ENCODE measurements at regions not wholly inside any gene's neighbourhood (a gene's known extent, or its start where the extent isn't known, plus 50 kb on each side); places are given as distances from the start of the nearest gene placed in this dataset.

DNA sequence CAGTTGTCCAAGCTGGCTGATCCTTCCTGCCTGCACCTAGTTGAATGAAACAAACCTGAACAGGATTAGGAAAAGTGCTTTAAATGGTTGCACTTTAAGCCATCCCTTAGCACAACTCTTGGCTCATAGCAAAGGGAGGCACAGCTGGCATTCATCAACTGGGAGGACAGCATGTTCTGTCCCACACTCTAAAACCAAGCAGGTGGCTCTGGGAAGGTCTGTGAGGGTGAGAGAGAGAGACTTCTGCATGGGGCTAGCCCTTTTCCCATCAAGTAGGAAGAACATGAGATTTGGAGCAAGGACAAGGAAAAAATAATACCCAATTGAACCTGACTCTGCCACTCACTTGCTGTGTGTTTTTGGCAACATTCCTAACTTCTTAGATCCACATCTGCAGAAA, 140.9 kb upstream of the CCL2 start:
- DNase-seq = peak; percentile 24

DNA sequence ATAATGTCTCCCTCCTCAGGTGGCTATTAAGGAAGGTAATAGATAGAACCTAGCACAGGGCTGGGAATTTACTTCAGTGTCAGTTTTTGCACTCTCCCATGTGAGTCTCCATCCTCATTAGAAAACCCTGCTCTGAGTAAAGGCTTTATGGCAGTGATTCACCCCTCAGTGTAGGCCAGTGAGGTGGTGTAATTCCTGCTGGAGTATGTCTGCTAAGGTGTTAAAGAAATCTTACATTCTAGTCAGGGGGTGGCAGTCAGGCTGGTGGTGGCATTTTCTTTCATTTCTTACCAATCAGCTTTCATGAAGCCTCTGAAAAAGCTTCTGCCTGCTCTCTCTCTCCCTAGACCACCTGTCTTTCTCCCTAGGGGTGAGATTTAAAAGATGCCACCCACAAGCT, 138.8 kb upstream of the CCL2 start:
- DNase-seq = peak; percentile 30

DNA sequence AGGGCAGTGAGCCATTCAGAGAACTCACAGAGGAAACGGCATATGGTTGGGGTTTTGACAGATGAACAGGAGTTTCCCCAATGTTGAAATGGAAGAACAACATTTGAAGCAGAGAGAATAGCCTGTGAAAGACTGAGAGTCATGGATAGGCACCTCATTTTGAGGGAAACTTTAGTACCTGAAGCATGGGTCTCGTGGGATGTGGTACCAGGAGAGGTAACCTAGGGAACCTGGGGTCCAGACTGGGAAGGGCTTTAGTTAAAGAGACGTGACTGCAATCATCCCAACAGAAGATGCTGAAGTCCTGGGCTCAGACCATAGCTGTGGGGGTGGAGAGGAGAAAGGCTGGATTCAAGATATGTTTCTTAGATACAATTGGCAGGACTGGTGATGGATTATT, 137.8 kb upstream of the CCL2 start:
- DNase-seq = peak; percentile 27

DNA sequence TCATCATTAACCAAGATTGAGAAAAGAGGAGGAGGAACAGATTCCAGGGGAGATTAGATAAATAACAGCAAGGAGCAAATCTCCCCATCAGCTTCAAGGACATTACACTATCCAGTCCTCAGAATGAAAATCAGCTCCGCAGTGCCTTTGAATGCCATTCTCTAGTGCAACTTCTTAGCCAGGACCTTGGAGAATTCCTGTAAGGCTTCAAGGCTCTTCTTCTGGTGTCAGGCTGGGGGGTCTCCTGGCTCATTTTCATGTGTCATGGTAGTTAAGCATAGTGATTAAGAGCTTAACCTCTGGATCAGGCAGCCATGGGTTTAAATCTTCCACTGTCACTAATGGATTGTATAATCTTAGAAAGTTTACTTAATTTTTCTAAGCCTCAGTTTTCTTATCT, 137.3 kb upstream of the CCL2 start:
- DNase-seq = peak; percentile 47

DNA sequence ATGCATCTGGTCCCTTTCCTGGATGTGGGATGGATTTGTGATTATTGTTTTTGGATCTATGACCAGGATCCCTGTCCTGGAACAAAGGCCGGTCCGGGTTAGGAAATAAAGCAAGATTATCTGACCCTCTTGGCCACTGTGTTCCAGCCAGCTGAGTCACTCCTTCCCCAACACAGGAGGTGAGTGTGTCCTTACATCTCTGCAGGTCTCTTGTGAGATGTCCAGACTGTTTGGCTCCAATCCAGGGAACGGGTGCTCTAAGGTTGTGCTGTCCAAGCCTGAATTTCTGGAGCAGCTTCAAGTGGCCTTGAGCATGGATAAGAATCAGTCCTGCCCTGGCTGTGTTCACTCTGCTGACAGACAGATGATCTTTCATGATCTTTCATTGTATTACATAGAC, 136.5 kb upstream of the CCL2 start:
- DNase-seq = peak; percentile 29

DNA sequence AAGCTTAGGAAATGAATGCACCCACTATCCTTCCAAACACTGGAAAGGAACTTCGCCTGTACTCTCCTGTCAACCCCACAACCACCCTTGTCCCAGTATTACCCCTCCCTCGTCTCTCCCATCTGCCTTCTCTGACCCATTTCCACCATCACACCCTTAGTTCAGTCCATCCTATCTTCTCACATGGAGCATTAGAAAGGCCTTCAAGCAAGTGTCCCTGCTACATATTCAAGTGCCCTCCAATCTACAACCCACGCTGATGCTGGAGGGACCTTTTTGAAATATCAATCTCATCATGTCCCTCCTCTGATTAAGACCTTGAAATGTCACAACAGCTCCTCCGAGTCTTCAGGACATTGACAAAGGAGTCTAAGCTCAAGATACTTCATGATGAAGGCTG, 133.8 kb upstream of the CCL2 start:
- no peak for DNase-seq

DNA sequence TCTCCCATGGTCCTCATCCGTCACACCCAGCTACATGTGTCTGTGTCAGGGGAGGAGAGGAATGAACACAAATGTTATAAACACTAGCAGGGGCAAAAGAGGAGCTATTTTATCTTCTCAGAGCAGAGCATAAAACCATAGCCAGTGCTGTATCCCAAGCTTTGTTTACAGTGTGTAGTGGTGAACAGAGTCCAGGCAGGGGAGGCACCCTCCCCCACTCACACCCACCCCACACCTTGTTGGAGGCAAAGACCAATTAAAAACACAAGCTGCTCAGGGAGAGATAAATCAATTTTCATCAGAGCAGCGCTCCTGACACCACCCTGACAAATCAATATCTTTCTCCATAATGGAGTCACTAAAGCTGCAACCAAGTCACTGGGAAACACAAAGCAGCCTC, 132.6 kb upstream of the CCL2 start:
- DNase-seq = no peak

DNA sequence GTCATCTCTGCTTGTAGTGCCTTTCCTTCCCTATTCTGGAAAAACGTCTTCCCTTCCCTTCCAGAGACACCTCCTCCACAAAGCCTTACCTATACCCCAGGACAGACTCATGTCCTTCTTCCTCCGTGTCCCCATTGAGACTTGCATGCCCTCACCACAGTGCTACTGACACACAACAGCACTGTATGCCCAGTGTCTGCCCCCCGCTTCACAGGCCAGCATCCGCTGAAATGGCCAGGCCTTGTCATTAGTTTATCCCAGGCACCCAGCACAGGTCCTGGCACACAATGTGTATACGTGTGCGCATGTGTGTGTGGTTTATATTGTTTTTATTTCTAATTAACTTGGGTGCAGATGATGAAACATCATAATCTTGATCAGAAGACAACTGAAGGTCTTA, 130.1 kb upstream of the CCL2 start:
- DNase-seq = peak; percentile 24

DNA sequence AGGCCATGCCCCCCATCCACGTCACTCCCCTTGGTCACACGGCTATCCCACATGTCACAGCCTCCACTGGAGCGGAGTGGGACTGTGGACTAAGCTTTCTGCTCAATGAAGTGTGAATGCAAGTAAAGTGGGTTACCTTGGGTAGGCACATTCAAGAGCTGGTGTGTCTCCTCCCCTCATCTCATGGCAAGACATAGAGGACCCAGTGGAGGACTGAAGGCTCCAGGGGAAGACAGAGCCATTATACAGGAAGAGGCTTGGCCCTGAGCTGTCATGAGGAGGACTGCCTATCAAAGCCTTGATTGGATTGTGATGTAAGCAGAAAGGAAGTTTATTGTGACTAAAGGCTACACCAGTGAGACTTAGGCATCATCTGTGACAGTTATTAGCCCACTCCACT, 129.2 kb upstream of the CCL2 start:
- DNase-seq = peak; percentile 43

DNA sequence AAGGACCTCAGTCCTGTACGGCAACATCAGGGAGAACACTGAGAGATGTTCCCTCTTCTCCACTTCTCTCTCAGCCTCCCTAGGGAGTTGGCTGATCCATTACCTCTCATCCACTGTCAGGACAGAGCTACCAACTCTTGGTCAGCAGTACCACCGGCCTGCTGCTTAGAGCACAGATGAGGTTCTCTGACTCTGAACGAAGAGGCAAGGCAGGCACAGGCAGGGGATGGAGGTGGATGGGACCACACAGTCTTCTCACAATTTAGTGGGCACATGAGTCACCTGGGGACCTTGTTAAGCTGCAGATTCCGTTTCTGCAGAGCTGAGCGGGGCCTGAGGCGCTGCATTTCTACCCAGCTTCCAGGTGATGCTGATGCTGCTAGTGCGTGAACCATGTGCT, 128.6 kb upstream of the CCL2 start:
- DNase-seq = peak; percentile 49

DNA sequence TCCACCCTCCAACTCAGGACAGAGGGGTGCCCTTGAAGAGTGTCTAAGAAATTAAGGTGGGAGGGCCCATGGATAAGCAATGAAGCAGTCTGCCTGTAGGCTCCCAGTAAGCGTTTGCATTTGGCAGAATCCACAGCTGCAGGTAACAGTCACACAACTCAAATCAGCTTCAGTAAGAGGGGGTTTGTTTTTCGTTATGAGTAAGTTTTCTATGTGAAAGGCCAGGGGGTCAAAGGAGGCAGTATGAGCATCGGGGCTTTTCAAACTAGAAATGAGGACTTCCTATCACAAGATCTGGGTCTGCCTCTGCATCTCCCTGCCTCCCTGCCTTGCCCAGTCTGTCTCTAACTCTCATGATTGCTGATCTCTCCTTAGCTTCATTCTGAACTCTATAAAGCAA, 128.1 kb upstream of the CCL2 start:
- DNase-seq = peak; percentile 37

DNA sequence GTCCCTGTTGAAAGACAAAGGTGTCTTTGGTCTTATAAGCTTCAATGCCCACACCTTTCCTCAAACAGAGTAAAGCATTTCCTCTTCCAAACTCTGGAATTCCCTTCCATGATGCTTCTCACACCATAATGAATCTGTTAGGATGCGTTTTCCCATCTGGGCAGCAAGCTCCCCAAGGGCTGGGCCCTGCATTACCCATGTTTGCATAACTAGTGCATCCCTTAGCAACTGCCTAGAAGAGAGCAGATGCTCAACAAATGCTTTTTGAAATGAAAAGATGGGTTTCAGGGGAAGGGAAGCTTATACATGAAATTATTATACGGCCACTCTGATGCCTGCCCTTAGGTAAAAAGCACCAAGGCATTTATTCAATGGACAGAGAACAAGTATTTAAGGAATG, 124.5 kb upstream of the CCL2 start:
- peak; percentile 21 for DNase-seq

DNA sequence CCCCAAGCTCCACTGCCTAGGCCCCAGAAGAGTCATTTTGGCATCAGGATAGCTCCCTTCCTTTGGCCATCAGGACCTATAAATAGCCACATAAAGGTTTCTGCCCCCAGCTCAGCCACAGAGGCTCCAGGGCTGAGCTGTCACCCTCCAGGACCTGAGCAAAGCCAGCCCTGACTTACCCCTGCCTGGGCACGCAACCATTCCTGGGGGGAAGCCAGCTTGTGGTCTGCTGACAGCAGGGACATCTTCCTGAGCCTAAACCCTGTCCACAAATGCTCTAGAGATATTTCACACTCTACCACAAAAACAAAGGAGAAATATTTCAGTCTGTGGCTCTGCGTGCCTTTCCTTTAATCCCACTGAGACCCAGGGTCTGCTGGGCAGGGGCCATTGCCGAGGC, 123.7 kb upstream of the CCL2 start:
- peak; percentile 44 for DNase-seq

DNA sequence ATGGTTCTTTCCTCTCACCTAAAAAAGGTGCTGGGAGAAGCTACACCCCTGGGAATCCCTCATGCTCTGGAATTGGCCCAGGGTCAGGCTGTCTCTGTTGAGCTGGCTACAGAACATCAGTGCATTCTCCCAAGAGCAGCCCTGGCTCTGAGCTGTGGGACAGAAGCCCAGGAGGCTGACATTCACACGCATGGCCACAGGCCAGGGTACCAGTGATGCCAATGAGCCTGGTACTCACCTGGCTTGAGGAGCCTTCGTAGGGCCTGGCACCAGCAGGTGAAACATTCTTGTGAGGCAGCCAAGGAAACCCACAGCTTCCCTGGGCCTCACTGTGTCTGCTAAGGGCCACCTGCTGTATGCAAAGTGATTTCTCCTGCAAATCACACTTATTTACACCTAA, 121.7 kb upstream of the CCL2 start:
- DNase-seq = peak; percentile 40

DNA sequence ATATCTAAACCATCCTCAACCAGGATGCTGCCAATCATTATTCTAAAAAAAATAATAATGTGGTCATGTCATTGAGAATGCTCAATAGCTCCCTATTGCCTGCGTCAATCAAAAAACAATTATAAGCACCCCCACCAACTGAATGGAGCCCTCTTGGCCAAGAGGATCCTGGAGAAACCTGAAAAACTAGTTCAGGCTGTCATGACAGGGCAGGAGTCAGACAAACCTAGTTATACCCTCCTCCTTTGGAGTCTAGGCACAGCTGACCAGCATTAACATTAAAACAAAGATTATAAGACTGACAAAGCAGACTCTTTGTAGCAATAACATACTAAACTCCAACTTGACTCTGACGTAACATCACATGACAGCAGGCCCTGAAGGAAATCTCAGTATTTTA, 119.2 kb upstream of the CCL2 start:
- DNase-seq = no peak

DNA sequence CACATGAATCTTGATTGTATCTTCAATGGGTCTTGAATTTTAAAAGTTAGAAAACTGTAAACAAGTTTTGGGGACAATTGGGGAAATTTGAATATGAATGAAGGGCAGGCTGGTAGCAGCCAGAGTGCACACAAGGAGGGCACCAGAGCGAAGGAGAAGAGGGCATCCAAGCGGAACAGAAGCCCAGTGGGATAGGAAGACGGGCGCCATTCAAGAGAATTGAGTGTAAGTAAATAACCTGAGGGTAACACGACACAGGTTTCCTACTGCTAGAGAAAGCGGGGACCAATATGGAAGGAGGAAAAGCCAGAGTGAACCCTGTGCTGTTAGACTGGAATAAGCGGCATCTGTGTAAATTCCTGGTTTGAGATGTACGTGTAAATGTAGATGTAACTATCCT, 115.1 kb upstream of the CCL2 start:
- DNase-seq = no peak

DNA sequence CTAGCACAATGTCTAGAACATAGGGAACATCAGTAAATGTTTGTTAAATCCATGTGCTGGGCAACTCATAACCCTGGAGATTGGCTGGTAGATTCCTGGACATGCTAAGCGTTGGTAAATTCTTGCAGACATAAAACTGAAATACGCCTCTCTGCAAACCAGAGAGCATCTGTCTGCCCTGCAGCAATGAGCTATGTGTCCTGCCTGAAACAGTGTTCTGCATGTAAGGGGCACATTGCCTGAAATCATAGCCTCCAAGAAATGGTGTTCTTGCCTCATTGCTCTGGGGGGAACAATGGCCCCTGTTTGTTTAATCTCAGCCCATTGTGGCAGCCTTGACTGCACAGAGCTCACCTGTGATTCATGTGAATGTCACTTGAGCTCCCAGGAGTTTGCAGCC, 113.5 kb upstream of the CCL2 start:
- no peak for DNase-seq

DNA sequence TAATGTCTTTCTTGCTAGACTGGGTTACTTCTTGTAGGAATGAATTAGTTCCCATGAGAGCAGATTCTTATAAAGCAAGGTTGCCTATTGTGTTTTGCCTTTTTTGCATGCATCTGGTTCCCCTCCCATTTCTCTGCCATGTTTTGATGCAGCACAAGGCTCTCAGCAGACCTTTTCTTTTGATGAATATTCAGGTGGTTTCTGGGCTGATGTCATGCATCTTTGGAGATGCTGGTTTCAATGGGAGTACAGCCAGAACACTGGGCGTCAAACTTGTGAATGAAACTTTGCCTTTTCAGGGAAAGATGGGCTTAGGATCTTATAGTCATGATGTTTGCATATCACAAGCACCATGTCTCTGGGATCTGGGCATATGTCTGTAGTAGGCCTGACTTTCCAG, 111.7 kb upstream of the CCL2 start:
- no peak for DNase-seq

DNA sequence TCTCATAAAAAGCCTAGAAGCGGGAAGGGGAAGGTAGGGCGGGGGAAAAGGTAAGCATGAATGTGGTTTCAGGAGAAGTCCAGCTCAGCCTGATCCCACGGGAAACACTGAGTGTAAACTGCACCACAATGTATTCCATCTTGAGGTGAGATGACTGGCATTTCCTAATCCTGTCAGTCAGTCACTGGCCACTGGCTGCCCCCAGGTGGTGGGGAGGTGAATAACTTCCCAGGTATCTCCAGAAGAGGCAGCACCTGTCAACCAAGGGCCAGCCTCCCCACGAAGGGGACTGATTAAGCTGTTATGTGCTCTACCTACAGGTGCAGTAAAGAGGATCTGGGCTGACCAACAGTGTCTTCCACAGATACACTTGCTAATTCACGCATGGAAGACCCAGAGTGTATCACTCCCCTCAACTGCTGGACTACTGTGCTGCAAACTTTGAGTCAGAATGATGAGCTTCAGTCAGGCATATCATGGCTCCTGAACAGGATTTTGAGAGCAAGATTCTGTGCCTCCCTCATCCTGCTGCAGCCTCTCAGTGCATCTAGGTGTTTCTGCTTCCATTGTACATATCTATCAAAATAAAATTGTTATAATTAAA, 108.5 kb upstream of the CCL2 start:
- peak; percentile 90 for DNase-seq

DNA sequence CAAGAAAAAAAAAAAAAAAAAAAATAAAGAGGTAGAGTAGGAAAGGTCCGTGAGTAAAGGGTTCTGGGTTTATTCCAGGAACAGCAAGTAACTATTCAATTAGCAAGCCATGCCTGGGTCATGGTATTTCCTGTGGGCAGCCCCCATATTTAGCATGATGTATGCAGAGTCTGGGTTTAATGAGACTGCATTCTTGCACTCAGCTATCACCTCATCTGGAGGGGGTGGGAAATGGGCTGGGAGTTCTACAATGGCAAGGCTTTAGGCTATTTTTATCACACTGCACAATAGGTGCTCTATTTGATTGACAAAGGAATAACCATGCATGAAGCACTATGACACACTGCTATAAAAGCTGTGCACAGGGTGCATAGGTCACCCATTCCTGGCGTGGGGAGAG, 104.0 kb upstream of the CCL2 start:
- DNase-seq = no peak

DNA sequence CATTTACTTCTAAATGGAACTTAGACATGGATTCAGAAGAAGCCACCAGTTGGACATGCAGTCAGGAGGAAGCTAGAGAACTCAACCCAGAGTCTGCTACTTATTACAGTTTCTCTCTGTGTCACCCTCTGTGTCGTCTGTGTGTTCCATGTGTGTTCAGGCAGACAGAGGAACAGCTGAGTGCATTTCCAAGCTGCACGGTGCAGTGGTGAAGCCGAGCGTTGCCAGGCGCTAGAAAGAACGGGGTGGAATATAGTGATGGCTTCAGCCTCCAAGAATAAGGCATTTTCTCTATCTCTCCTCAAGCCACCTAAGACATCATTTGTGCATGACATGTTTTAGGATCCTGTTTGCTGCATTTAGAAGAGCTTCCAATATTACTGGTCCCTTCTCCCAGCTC, 101.1 kb upstream of the CCL2 start:
- no peak for DNase-seq

DNA sequence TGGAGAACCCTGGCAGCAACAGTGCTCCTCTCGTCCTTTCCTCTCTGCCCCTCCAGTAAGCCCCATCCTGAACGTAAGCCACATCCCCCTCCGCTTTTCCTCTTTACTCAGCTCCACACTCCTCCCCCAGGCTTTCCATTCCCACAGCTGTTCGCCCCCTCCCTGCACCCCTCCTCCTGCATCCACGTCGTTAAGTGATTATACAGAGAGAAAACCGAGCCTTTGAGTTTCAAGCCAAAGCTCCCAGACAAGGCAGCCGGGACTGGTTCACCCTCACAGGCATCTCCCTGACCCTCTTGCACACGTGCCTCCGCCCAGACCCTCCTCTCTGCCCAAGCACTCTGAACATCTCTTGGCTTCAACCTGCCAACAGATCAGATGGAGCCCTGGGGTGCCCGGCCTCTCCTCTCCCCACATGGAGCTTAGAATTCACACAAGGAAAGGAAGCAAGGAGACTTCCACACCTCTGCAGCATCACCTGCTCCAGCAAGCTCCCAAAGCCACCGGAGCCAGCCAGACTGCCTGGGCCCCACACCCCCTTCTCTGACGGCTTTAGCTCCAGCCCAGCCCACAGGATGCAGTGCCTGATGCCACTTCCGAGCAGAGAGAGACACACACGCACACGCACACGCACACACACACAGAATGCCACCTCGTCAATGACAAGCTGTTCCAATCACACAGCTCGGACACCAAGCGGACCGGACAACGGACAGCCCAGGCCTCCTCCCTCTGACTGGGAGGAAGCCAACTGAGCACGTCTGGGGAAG, 99.9 kb upstream of the CCL2 start:
- no peak for DNase-seq

DNA sequence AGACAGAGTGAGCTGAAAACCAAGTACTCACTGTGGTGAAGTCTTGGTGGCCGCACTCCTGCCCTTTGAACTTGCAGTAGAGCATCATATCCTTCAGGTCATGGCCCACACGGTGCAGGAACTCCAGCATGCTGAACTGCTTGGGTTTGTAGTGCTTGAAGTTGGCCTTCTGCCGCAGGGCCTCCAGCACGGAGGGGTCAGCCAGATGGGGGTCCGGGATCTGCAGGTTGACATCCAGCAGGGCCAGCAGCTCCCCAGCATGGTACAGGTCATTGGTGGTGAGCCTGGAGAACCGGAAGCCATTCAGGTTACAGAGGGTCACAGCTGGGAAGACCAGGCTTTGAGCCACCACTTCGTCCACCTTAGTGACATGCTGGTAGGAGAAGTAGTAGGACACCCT, 99.1 kb upstream of the CCL2 start:
- DNase-seq = no peak

DNA sequence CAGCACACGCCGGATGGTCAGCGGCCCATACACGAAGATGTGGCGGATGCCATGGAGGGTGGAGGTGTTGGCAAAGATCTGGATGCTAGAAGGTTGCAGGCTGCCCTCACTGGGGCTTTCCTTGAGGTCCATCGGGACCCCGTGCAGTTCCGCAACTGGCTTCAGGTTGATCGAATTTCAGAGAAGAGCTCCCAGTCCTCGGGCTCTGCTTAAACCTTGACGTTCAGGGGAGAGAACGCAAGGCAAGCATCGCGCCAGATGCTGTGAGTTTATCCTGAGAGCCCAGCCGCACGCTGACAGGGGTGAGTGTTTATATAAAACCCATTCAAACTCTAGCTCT, 98.7 kb upstream of the CCL2 start:
- DNase-seq = no peak
